GM18517 (cell line): ENCODE measurements at regions not wholly inside any gene's neighbourhood (a gene's known extent, or its start where the extent isn't known, plus 50 kb on each side); places are given as distances from the start of the nearest gene placed in this dataset.
"Not testable (repeated sequence)": the region's sequence is repeated elsewhere in the genome, so short reads cannot be mapped to it uniquely, and the experiment has no call there.

Experiments
- ATAC-seq: cut with Tn5 transposase; IDR thresholded peaks from one replicate; pipeline ENCODE4 v1.9.1; 2021; ENCODE audit warnings: mild to moderate bottlenecking, moderate library complexity; ENCODE audit not compliant: unreplicated experiment

DNA sequence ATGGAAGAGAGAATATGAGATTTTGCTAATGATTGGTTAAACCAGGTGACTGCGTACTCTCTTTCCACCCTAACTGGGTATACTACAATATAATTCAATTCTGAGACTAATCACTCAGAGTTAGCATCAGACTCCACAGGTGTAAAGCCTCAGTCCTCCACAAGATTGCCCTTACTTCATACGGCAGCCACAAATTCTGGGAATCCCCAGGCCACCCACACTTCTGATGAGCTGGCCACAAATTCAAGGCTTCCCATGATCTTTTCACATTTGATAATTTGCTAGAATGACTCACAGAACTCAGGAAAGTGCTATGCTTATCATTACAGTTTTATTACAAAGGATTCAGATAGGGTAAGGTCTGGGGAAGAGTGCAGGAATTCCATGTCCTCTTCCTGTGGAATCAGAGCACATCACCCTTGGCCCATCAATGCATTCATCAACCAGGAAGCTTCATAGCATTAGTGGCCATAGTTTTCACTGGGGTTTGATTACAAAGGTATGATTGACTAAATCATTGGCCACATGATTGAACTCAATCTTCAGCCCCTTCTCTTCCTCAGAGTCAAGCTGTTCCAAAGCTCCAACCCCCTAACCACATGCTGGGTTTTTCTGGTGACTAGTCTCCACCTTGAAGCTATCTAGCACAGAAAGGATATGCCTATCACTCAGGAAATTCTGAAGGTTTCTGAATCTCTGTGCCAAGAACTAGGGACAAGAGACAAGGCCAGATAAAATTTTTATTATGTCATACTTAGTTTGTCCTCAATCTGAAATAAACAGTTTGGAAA, 131.7 kb downstream of the HHIPL2 start:
- no peak for ATAC-seq

GRCh38 chr1:222415441-222415840, 132.5 kb downstream of the HHIPL2 start:
- ATAC-seq = no peak

DNA sequence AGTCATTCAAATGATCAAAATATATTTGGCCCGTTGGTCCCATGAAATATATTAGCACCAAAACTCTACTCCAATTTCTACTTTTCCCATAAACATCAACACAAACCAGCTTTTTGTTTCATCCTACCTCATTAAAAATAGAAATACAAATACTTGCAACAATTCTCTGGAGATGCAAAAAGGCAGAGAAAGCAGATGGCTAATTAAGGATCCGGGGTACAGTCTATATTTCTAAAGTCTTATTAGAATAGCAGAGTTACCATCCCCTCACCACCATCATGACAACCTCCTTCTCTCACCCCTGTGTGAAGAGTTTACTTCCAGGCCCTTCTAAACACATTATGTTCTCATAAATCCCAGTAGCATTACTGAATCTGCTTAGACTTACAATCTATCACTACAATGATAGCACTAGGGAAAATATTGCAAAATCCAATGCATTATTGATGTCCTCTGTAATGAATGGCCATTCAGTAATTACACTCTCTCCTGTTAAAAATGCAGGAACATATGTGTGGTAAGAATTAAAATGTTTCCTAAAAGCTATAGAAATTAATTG, 133.8 kb downstream of the HHIPL2 start:
- ATAC-seq = no peak

- ATAC-seq = no peak
Measured at GRCh38 chr1:222413436-222413835, 134.5 kb downstream of the HHIPL2 start.

- peak; percentile 78 for ATAC-seq
Measured at GRCh38 chr1:222404710-222405109, 143.2 kb downstream of the HHIPL2 start.

DNA sequence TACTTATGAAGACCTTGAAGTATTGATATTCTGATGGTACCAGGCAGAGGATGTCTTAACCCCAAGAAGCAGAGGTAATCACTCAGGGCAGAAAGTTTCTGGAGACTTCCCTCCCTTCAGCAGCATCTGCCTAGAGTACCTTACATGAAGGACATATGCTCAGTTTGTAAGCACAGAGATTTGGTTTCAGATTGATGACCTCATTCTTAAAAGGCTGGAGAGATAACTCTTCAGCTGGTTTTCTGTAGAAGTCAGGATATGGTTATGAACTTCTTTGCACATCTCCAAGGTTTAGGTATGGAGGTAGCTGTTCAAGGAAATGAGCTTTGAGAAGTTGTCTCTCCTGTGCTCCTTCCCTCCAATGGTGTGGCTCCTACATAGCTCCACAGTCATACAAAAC, 148.7 kb downstream of the HHIPL2 start:
- no peak for ATAC-seq

GRCh38 chr1:222394224-222394623, 153.7 kb downstream of the HHIPL2 start:
- no peak for ATAC-seq

GRCh38 chr1:222392556-222392955, 155.3 kb downstream of the HHIPL2 start:
- ATAC-seq = no peak

GRCh38 chr1:222390181-222390580, 157.7 kb downstream of the HHIPL2 start:
- ATAC-seq = no peak

DNA sequence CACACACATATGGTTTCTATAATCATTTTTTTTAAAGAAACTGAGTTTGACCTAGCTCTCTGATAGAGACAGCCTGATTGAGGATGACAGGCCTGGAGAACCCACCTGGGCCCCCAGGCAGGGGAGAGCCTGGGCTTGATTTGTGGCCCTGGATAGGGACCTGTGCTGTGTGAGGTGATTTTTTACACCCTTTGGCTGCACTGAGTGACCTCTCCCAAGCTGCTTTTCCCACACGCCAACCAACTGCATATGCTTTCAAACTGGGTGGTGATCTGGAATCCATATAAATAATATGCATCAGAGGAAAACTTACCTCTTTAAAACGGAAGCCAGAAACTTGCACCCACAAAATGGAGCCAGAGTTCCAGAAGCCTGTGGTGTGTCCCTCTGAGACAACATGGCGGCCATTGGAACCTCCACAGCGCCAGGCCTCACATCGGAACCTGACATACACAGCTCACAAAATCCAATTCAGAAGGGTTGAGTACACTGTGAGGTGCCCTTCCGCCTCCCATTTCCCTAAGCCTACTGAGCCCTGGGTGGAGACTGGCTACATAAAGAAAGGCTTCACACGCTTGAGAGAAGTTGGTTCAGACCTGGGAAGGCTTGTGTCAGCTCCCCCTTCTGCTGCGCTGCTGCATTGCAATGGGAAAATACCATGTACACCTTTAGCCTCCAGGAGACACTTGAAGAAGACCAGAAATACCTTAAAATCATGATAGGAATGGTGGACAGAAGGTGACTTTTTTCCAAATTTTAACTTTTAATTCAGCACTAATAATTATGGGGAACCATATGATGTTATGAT, 160.7 kb downstream of the HHIPL2 start:
- ATAC-seq = no peak

GRCh38 chr1:222385955-222386354, 161.9 kb downstream of the HHIPL2 start:
- ATAC-seq = no peak

DNA sequence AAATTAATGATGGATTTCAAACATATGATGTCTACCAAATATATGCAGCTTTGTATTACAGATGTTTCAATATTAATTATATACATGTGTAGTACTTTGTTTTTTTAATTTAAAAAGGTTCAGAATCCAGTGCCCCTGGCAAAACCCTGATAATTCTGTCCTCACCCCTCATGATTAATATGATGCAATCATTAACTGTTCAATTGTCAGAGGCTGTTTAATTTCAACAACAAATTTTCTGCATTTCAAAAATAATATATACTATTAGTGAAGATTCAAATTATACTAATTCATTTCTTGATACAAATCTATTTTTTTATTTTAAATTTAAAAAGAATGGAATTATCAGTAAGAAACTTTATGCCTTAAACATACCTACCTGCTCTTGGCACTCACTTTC, 162.6 kb downstream of the HHIPL2 start:
- no peak for ATAC-seq

DNA sequence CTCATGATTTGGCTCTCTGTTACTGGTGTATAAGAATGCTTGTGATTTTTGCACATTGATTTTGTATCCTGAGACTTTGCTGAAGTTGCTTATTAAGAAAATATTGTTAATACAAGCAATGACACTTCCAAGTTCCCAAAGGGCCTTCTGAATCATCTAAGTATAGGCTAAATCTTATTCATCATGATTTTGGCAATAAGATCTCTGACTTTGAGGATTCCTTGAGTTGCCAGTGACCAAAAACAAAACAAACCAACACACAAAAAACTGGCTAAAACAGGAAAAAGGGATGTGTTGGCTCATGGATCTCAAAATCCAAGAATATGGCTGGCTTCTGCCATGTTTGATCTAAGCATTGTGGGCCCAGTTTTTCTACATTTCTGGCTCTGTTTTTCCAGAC, 163.4 kb downstream of the HHIPL2 start:
- ATAC-seq = no peak

- no peak for ATAC-seq
Measured at GRCh38 chr1:222382171-222382570, 165.7 kb downstream of the HHIPL2 start.

DNA sequence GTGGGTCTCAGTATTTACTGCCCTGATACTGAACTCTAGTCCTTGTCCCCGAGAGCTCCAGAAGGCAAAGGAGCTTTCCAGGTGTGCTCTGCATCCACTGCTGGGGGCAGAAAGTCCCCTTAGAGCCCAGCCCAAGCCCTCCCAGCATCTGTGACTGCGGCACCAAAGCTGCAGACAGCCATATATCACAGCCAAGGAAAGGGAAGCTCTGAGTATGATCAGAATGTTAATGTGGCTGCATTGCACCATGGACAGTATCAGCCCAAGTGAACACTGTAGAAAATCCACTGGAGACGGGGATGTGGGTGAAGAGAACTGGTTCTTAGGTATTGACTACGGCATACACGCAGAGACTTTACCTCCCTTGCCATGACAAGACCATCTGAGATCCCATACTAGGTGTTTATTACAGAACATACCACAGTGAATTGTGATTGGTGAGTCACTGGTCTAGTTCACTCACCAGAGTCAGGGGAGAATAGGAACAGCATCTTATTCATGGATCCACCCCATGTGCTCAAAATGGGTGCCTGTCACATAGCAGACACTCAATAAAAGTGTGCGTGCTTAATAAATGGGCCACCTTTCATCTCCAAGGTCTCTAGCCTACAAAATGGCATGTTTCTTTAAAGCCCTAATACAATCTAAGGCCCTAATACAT, 170.3 kb downstream of the HHIPL2 start:
- ATAC-seq = no peak

DNA sequence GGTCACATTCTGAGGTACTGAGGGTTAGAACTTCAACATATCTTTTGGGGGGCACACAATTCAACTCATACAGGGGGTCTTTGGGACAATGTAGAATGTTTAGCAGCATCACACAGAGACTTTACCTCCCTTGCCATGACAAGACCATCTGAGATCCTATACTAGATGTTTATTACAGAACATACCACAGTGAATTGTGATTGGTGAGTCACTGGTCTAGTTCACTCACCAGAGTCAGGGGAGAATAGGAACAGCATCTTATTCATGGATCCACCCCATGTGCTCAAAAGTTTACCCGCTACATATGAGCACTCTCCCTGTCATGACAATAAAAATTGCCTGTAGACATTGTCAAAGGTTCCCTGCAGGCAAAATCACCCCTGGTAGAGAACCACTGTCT, 171.1 kb downstream of the HHIPL2 start:
- ATAC-seq = not testable (repeated sequence)

- ATAC-seq = no peak
Measured at GRCh38 chr1:222375701-222376100, 172.2 kb downstream of the HHIPL2 start.

DNA sequence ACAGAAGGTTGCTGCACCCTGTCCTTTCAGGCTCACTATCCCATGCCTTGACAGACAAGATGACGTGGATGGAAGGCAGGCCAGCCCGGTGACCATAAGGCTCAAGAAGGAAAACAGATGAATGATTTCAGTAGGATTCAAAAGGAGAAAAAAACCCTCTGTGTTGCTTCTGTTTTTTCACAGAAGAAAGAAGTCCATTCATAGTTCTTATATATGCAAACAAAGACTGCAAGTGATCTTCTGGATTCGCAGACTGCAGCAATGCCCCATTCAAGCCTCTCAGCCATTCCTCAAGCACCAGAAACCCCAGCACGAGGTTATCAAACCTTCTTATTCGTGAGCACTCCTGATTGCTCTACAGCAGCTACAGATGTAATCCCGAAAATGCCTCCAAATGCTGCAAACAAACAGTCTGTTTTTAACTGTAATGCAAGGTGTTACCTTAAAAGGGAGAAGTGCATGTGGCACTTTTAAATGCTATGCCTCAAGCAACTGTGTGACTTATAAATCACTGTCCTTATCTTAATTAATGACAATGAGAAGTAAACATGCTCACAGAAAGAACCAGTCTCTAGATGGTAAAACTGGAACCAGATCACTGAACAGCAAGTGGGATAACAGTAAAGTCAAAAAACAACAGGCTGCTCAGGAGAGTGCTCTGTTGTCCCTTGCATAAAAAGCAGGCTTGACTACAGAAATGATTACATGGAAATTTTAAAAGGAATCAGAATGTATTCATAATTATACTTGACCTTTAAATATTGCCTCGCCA, 173.9 kb downstream of the HHIPL2 start:
- ATAC-seq = no peak

- ATAC-seq = no peak
Measured at GRCh38 chr1:222373216-222373615, 174.7 kb downstream of the HHIPL2 start.

DNA sequence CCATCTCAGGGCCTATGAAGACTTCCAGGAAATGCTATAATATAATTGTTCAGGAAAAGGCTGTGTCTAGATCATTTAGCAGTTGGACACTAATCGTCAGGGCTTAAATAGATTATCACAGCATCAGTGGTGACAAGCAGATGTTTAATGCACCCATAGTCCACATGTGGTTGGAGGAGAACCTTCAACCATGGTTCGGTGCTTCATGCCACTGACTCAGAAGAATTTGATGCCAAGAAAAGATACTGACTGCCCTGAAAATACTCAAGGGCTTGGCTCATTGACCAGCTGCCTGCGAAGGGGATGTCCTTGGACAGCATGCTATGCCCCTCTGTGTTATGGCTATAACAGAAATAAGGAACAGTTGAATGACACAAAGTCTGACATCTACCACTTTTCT, 175.7 kb downstream of the HHIPL2 start:
- no peak for ATAC-seq
